GM12873 (cell line): ENCODE measurements at regions not wholly inside any gene's neighbourhood (a gene's known extent, or its start where the extent isn't known, plus 50 kb on each side); places are given as distances from the start of the nearest gene placed in this dataset.

Source experiments
- TF ChIP-seq, protein P1 (sequence below): IDR thresholded peaks from 2 replicates; pipeline ENCODE4 v1.5.1; 2012; ENCODE audit warnings: low read depth, mild to moderate bottlenecking, moderate library complexity, low read length, control low read depth; ENCODE audit not compliant: insufficient read depth; ENCODE audit errors: missing control alignments

DNA sequence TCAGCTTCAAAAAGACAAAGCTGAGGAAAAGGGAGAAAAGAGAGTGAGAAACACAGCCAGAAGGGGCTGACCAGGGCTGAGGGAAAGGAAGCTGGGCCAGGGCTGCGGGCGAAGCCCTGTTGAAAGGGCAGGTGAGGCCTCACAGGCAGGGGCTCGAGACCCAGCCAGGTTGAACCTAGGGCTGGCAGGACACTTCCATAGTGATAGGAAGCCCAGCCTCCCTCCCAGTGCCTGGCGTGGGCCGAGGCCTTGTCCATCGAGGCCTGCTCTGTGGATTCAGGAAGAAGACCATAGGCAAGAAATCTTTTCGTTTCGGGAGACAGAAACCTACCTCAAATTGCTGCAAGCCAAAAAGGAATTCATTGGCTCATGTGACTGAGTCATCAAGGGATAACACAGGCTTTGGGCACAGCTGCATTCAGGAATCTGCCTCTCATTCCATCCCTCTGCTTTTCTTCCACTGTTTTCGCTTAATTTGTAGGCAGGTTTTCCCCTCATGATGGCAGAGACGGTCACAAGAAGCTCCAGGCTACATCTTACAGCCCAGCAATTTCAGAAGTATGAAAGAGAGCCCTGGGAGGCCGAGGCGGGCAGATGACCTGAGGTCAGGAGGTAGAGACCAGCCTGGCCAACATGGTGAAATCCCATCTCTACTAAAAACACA lies 311.1 kb upstream of the SULF2 start:
- TF ChIP-seq, protein P1, sequence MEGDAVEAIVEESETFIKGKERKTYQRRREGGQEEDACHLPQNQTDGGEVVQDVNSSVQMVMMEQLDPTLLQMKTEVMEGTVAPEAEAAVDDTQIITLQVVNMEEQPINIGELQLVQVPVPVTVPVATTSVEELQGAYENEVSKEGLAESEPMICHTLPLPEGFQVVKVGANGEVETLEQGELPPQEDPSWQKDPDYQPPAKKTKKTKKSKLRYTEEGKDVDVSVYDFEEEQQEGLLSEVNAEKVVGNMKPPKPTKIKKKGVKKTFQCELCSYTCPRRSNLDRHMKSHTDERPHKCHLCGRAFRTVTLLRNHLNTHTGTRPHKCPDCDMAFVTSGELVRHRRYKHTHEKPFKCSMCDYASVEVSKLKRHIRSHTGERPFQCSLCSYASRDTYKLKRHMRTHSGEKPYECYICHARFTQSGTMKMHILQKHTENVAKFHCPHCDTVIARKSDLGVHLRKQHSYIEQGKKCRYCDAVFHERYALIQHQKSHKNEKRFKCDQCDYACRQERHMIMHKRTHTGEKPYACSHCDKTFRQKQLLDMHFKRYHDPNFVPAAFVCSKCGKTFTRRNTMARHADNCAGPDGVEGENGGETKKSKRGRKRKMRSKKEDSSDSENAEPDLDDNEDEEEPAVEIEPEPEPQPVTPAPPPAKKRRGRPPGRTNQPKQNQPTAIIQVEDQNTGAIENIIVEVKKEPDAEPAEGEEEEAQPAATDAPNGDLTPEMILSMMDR: no peak

DNA sequence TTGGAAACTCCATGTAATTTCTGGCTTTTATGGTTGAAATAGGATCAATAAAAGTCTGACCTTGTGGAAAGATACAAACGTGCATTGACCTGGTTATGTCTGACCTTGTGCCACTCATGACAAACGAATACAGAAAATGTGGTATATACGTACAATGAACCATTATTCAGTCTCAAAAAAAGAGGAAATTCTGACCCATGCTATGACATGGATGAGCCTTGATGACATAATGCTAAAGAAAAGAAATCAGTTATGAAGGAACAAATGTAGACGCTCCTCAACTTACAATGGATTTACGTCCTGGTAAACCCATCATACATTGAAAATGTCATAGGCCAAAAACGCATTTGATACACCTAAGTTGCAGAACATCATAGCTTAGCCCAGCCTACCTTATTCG lies 309.7 kb upstream of the SULF2 start:
- TF ChIP-seq, protein P1: no peak

DNA sequence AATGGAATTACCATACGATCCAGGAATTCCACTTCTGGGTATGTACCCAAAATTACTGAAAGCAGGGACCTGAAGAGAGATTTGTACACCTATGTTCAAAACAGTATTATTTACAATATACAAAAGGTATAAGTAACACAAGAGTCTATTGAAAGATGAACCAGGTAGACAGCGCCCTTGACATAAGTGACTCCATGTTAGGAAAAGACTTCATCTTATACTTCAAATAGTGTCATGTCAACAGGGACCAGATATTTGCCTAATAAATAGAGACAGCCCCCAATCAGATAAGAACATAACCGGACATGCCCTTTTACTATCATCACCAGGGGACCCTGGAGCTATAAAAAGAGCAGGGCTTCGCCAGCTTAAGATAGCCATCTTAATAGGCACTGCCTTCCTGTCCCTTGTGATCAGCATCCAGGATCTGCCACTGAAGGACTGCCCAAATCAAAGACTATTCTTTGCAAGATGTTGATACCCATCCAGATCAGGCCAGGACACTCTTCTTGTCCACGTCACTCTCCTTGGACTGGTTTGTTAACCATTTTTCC lies 309.0 kb upstream of the SULF2 start:
- TF ChIP-seq, protein P1: no peak

- TF ChIP-seq, protein P1: no peak
Observed at GRCh38 chr20:48092596-48093280, 307.5 kb upstream of the SULF2 start.

GRCh38 chr20:48090784-48091183 lies 305.5 kb upstream of the SULF2 start:
- TF ChIP-seq, protein P1: no peak

GRCh38 chr20:48090314-48090713 lies 305.0 kb upstream of the SULF2 start:
- TF ChIP-seq, protein P1: no peak

- TF ChIP-seq, protein P1: no peak
Observed at GRCh38 chr20:48080583-48080982, 295.3 kb upstream of the SULF2 start.
